MM.1S (cell line): ENCODE measurements at regions not wholly inside any gene's neighbourhood (a gene's known extent, or its start where the extent isn't known, plus 50 kb on each side); places are given as distances from the start of the nearest gene placed in this dataset.

Experiments
- DNase-seq: peaks from one replicate; pipeline ENCODE4 v3.0.0-alpha.2; 2015
- H2AFZ ChIP-seq: fragments of 300-600 bp; sonication (generic); 2 replicates; pipeline ENCODE4 v1.6.0; 2016; ENCODE audit warnings: antibody characterized with exemption, low read length
- H3F3A ChIP-seq: fragments of 300-600 bp; sonication (generic); 2 replicates; pipeline ENCODE4 v1.6.1; 2016; ENCODE audit warnings: mild to moderate bottlenecking, antibody characterized with exemption, low read length, moderate library complexity, mixed read lengths; ENCODE audit not compliant: insufficient read depth
- H3K27ac ChIP-seq: fragments of 300-600 bp; sonication (generic); 2 replicates; pipeline ENCODE4 v1.5.1; 2016; ENCODE audit warnings: mild to moderate bottlenecking, low read length
- H3K27me3 ChIP-seq: fragments of 300-600 bp; sonication (generic); replicated peaks from 2 replicates; pipeline ENCODE4 v1.6.0; 2016; ENCODE audit warnings: low read length; ENCODE audit not compliant: insufficient read depth
- H3K36me3 ChIP-seq: fragments of 300-600 bp; sonication (generic); replicated peaks from 2 replicates; pipeline ENCODE4 v1.6.1; 2016; ENCODE audit warnings: mild to moderate bottlenecking, low read length, mixed read lengths; ENCODE audit not compliant: insufficient read depth
- H3K4me1 ChIP-seq: fragments of 300-600 bp; sonication (generic); 2 replicates; pipeline ENCODE4 v1.6.1; 2016; ENCODE audit warnings: low read length, mixed read lengths
- H3K4me2 ChIP-seq: fragments of 300-600 bp; sonication (generic); 2 replicates; pipeline ENCODE4 v1.6.0; 2016; ENCODE audit warnings: low read depth, low read length
- H3K4me3 ChIP-seq: fragments of 300-600 bp; sonication (generic); 2 replicates; pipeline ENCODE4 v1.5.1; 2016; ENCODE audit warnings: low read length, mixed read lengths
- H3K79me2 ChIP-seq: fragments of 300-600 bp; sonication (generic); 2 replicates; pipeline ENCODE4 v1.6.1; 2016; ENCODE audit warnings: mixed run types, low read length, mixed read lengths
- H3K9ac ChIP-seq: fragments of 300-600 bp; sonication (generic); 2 replicates; pipeline ENCODE4 v1.6.1; 2016; ENCODE audit warnings: low read length, mixed read lengths
- H3K9me2 ChIP-seq: fragments of 300-600 bp; sonication (generic); replicated peaks from 2 replicates; pipeline ENCODE4 v1.6.1; 2016; ENCODE audit warnings: mild to moderate bottlenecking, low read length, mixed read lengths; ENCODE audit not compliant: insufficient read depth
- H3K9me3 ChIP-seq: fragments of 300-600 bp; sonication (generic); replicated peaks from 2 replicates; pipeline ENCODE4 v1.6.1; 2016; ENCODE audit warnings: mild to moderate bottlenecking, low read length, mixed read lengths; ENCODE audit not compliant: insufficient read depth
- H4K20me1 ChIP-seq: fragments of 300-600 bp; sonication (generic); 2 replicates; pipeline ENCODE4 v1.6.1; 2016; ENCODE audit warnings: mild to moderate bottlenecking, low read length, moderate library complexity, mixed read lengths; ENCODE audit not compliant: insufficient read depth
- CTCF ChIP-seq: fragments of 300-600 bp; sonication (generic); IDR thresholded peaks from 2 replicates; pipeline ENCODE4 v1.5.1; 2016; ENCODE audit warnings: antibody characterized with exemption, low read length, mixed read lengths
- EZH2 ChIP-seq: fragments of 300-600 bp; sonication (generic); optimal IDR thresholded peaks from 2 replicates; pipeline ENCODE3; 2017; ENCODE audit warnings: low read depth, mild to moderate bottlenecking, antibody characterized with exemption, low read length, mixed read lengths
- EZH2phosphoT487 ChIP-seq: fragments of 300-600 bp; sonication (generic); IDR thresholded peaks from 2 replicates; pipeline ENCODE4 v1.6.1; 2018; ENCODE audit warnings: antibody characterized with exemption, low read length

DNA sequence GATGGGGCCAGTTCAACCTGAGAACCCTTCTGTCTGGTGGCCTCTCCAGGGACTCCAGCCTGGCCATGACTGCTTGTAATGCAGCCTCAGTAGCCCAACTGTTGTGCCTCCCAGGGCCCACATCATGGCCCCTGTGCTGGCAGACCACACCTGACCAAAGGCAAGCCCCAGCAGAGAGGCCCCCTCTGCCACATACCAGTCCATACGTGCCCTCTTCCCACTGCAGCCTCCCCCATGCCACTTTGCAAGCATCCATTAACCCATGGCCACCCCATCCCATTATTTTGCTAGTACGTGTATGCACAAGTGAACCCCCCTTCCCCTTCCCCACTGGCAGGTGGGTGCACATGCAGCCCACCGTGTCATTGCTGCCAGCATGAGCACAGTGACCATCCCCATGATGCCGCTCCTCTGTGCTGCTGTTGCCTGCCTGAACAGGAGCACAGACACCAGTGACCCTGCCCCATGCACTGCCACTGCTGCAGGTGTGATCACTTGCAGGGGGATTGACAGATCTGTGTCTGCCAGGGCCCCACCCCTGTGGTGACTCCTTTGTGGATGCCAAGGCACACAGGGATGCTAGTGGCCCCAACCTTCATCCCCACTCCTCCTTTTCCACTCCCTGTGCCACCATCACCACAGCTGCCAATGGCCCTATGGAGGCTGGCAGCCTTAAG lies 330.0 kb upstream of the DSEL start:
- DNase-seq, result no peak
- no peak overlapping the region for H2AFZ ChIP-seq
- H3F3A ChIP-seq, result no peaks in the 10 kb centered on the region
- H3K9me2 ChIP-seq, result no peaks in the 10 kb centered on the region
- no peak overlapping the region for H3K9ac ChIP-seq
- H3K27me3 ChIP-seq, result no peaks in the 10 kb centered on the region
- no peak overlapping the region for H3K4me2 ChIP-seq
- no peaks in the 10 kb centered on the region for H3K79me2 ChIP-seq
- H3K4me1 ChIP-seq, result no peaks in the 10 kb centered on the region
- no peak overlapping the region for H3K4me3 ChIP-seq
- no peaks in the 10 kb centered on the region for H4K20me1 ChIP-seq
- H3K27ac ChIP-seq, result no peak overlapping the region
- TF ChIP-seq EZH2, result no peak
- no peak for TF ChIP-seq EZH2phosphoT487
- no peak for TF ChIP-seq CTCF
- H3K36me3 ChIP-seq, result no peaks in the 10 kb centered on the region
- H3K9me3 ChIP-seq, result no peaks in the 10 kb centered on the region

GRCh38 chr18:67845035-67845434 lies 328.5 kb upstream of the DSEL start:
- Histone ChIP-seq H3K9me3 (no peaks in the 10 kb centered on the region), H3K27me3 (no peaks in the 10 kb centered on the region), H3K36me3 (no peaks in the 10 kb centered on the region), H4K20me1 (no peaks in the 10 kb centered on the region), H3K4me1 (no peaks in the 10 kb centered on the region), H3K9me2 (no peaks in the 10 kb centered on the region), H3K79me2 (no peaks in the 10 kb centered on the region), H3K4me3 (no peak overlapping the region), H2AFZ (no peak overlapping the region), H3K9ac (no peak overlapping the region), H3K27ac (no peak overlapping the region), H3F3A (no peaks in the 10 kb centered on the region), H3K4me2 (no peak overlapping the region)
- DNase-seq, result no peak
- TF ChIP-seq EZH2 (no peak), CTCF (no peak), EZH2phosphoT487 (no peak)

DNA sequence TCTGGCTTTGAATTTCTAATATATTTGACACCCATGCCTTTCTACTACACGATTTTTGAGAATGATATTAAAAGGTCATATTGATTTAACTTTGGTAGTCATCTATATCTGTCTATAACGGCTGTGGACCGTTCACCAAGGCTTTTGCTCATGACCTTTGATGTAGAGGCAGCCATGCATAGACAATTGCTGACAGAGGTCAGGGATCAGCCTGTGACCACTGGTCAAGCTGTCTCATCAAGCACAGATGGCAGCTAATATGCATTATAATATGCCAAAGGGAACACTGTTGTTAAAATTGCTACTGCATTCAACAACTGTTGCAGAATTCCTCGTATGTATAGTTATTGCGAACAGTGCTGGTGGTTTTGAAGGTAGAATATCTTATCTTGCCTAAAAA lies 323.9 kb upstream of the DSEL start:
- Histone ChIP-seq H4K20me1 (no peaks in the 10 kb centered on the region), H3K4me3 (no peak overlapping the region), H3K9me3 (no peaks in the 10 kb centered on the region), H2AFZ (no peak overlapping the region), H3K36me3 (no peaks in the 10 kb centered on the region), H3K79me2 (no peaks in the 10 kb centered on the region), H3K9ac (no peak overlapping the region), H3K4me2 (no peak overlapping the region), H3K4me1 (no peaks in the 10 kb centered on the region), H3F3A (no peaks in the 10 kb centered on the region), H3K9me2 (no peaks in the 10 kb centered on the region), H3K27me3 (no peaks in the 10 kb centered on the region), H3K27ac (no peak overlapping the region)
- TF ChIP-seq EZH2phosphoT487 (no peak), CTCF (no peak), EZH2 (no peak)
- no peak for DNase-seq
